Posterior cingulate gyrus (tissue), 11 donors: ENCODE measurements at regions not wholly inside any gene's neighbourhood (a gene's known extent, or its start where the extent isn't known, plus 50 kb on each side); places are given as distances from the start of the nearest gene placed in this dataset.
"Not testable (repeated sequence)": the region's sequence is repeated elsewhere in the genome, so short reads cannot be mapped to it uniquely, and the experiment has no call there.

Experiments used
- DNase-seq, 10 donors: peaks; one replicate each; pipeline versions ENCODE4 v3.0.0 to v3.0.0-alpha.2; 2020 to 2021; ENCODE audit warnings: mixed read lengths in 3 of 10
- intact Hi-C: fragments of 100-400 bp; cut with DNase I; formaldehyde crosslinking; loops from one replicate; pipeline ENCODE4 v1.15.1; 2023

- intact Hi-C loops = no loop called here
- no peak for DNase-seq
Observed at GRCh38 chr3:115251509-115251908, 104.4 kb upstream of the ZBTB20 start.

- no peak for DNase-seq
- intact Hi-C loops = no loop called here
Observed at GRCh38 chr3:115252679-115253078, 105.6 kb upstream of the ZBTB20 start.

- intact Hi-C loops = no loop called here
- peak in 3 of 10 donors; percentile 60 to 74 (median 63) for DNase-seq
Observed at GRCh38 chr3:115254492-115255196, 107.6 kb upstream of the ZBTB20 start.

GRCh38 chr3:115255197-115255585 is 108.1 kb upstream of the ZBTB20 start:
- intact Hi-C loops = no loop called here
- DNase-seq = peak in 1 of 10 donors; percentile 50

- no peak for DNase-seq
- intact Hi-C loops = no loop called here
Observed at GRCh38 chr3:115270849-115271248, 123.8 kb upstream of the ZBTB20 start.

- intact Hi-C loops = no loop called here
- peak in 1 of 10 donors; percentile 58 for DNase-seq
Observed at GRCh38 chr3:115272036-115272824, 125.1 kb upstream of the ZBTB20 start.

- no peak for DNase-seq
- intact Hi-C loops = no loop called here
Observed at GRCh38 chr3:115275896-115276295, 128.8 kb upstream of the ZBTB20 start.

GRCh38 chr3:115279939-115280338 is 132.9 kb upstream of the ZBTB20 start:
- no peak for DNase-seq
- intact Hi-C loops = no loop called here

- intact Hi-C loops = no loop called here
- DNase-seq = peak in 2 of 10 donors; percentile 55 to 59
Observed at GRCh38 chr3:115280506-115280905, 133.4 kb upstream of the ZBTB20 start.

GRCh38 chr3:115281697-115282675 is 134.9 kb upstream of the ZBTB20 start:
- DNase-seq = no peak
- intact Hi-C loops = no loop called here

GRCh38 chr3:115284980-115285379 is 137.9 kb upstream of the ZBTB20 start:
- no peak for DNase-seq
- intact Hi-C loops = no loop called here

GRCh38 chr3:115286529-115287197 is 139.6 kb upstream of the ZBTB20 start:
- intact Hi-C loops = no loop called here
- no peak for DNase-seq

GRCh38 chr3:115287198-115287597 is 140.1 kb upstream of the ZBTB20 start:
- DNase-seq = no peak
- intact Hi-C loops = no loop called here

- intact Hi-C loops = no loop called here
- DNase-seq = no peak
Observed at GRCh38 chr3:115292131-115292530, 145.0 kb upstream of the ZBTB20 start.

- no peak for DNase-seq
- intact Hi-C loops = no loop called here
Observed at GRCh38 chr3:115292677-115293165, 145.6 kb upstream of the ZBTB20 start.

- intact Hi-C loops = no loop called here
- DNase-seq = no peak
Observed at GRCh38 chr3:115293321-115293720, 146.2 kb upstream of the ZBTB20 start.

- intact Hi-C loops = no loop called here
- no peak for DNase-seq
Observed at GRCh38 chr3:115301364-115301860, 154.3 kb upstream of the ZBTB20 start.

GRCh38 chr3:115317953-115318352 is 170.9 kb upstream of the ZBTB20 start:
- intact Hi-C loops = not testable (repeated sequence)
- DNase-seq = peak in 1 of 10 donors; percentile 60

GRCh38 chr3:115321400-115321805 is 174.3 kb upstream of the ZBTB20 start:
- intact Hi-C loops = no loop called here
- no peak for DNase-seq

- no peak for DNase-seq
- intact Hi-C loops = no loop called here
Observed at GRCh38 chr3:115322901-115323300, 175.8 kb upstream of the ZBTB20 start.
